Natural killer cell (primary cell): ENCODE measurements at regions not wholly inside any gene's neighbourhood (a gene's known extent, or its start where the extent isn't known, plus 50 kb on each side); places are given as distances from the start of the nearest gene placed in this dataset.
"Not testable (repeated sequence)": the region's sequence is repeated elsewhere in the genome, so short reads cannot be mapped to it uniquely, and the experiment has no call there.

Experiments
- ATAC-seq, 3 donors: fragments of 150-1000 bp in 2 of 3; fragments of 200-7000 bp in 1 of 3; cut with Tn5 transposase; 1 replicate in 1 of 3; 2 replicates in 2 of 3; pipeline ENCODE4 v1.10.0; 2021; ENCODE audit warnings: mild to moderate bottlenecking in 2 of 3, moderate library complexity in 2 of 3
- DNase-seq, 2 donors: peaks; one replicate each; pipeline versions ENCODE4 v3.0.0 to v3.0.0-alpha.2; 2013 to 2021; ENCODE audit warnings: mixed read lengths in 1 of 2
- H3K27ac ChIP-seq: one replicate; pipeline ENCODE4 v1.5.1; 2013; ENCODE audit warnings: mild to moderate bottlenecking, low read length
- H3K27me3 ChIP-seq: one replicate; pipeline ENCODE4 v1.6.1; 2013; ENCODE audit warnings: low read length; ENCODE audit not compliant: control insufficient read depth, insufficient read depth
- H3K36me3 ChIP-seq: one replicate; pipeline ENCODE4 v1.6.1; 2013; ENCODE audit warnings: low read length; ENCODE audit not compliant: control insufficient read depth, insufficient read depth
- H3K4me1 ChIP-seq: one replicate; pipeline ENCODE4 v1.6.1; 2013; ENCODE audit warnings: low read length; ENCODE audit not compliant: control insufficient read depth, insufficient read depth
- H3K4me3 ChIP-seq: one replicate; pipeline ENCODE4 v1.5.1; 2013; ENCODE audit warnings: low read length
- H3K9me3 ChIP-seq: one replicate; pipeline ENCODE4 v1.6.1; 2013; ENCODE audit warnings: low read length; ENCODE audit not compliant: control insufficient read depth, insufficient read depth
- H3K27ac Mint-ChIP-seq, 2 donors: one replicate each; pipeline ENCODE4 v1.8.0; 2022; ENCODE audit warnings: mild to moderate bottlenecking in 2 of 2, mixed read lengths in 2 of 2, moderate library complexity in 1 of 2
- H3K27me3 Mint-ChIP-seq, 2 donors: one replicate each; pipeline ENCODE4 v1.8.0; 2022; ENCODE audit warnings: low read depth in 2 of 2, mixed read lengths in 2 of 2
- H3K36me3 Mint-ChIP-seq: one replicate; pipeline ENCODE4 v1.8.0; 2022; ENCODE audit warnings: mixed read lengths
- H3K4me1 Mint-ChIP-seq, 2 donors: one replicate each; pipeline ENCODE4 v1.8.0; 2022; ENCODE audit warnings: mixed read lengths in 2 of 2
- H3K4me3 Mint-ChIP-seq: one replicate; pipeline ENCODE4 v1.8.0; 2022; ENCODE audit warnings: mild to moderate bottlenecking, moderate library complexity, mixed read lengths
- H3K9me3 Mint-ChIP-seq, 2 donors: one replicate each; pipeline ENCODE4 v1.8.0; 2022; ENCODE audit warnings: mixed read lengths in 2 of 2
- CTCF ChIP-seq: fragments of 200-600 bp; IDR thresholded peaks from one replicate; pipeline ENCODE4 v1.8.0; 2022; ENCODE audit warnings: antibody characterized with exemption
- WGBS: methylation state at CpG from one replicate; pipeline ENCODE4 v1.1.7; 2013; ENCODE audit warnings: missing lambda C conversion rate; ENCODE audit not compliant: insufficient coverage; 5-methylcytosine and 5-hydroxymethylcytosine counted together
- intact Hi-C: fragments of 100-400 bp; cut with micrococcal nuclease; formaldehyde crosslinking; loops from one replicate; pipeline ENCODE4 v1.14.2; 2022

GRCh38 chr6:100296810-100297544 lies 167.7 kb downstream of the SIM1 start:
- no peak for ATAC-seq
- H3K27ac Mint-ChIP-seq, result no peak overlapping the region
- Histone ChIP-seq H3K4me1 (no peaks in the 10 kb centered on the region), H3K9me3 (no peaks in the 10 kb centered on the region), H3K36me3 (no peaks in the 10 kb centered on the region), H3K27me3 (no peaks in the 10 kb centered on the region), H3K4me3 (no peak overlapping the region), H3K27ac (no peak overlapping the region)
- no peak for DNase-seq
- WGBS, result 97% methylated on average over 1 of the region's 3 CpGs
- H3K36me3 Mint-ChIP-seq, result no peaks in the 10 kb centered on the region
- no peak overlapping the region for H3K4me3 Mint-ChIP-seq
- TF ChIP-seq CTCF, result no peak
- no peaks in the 10 kb centered on the region for H3K27me3 Mint-ChIP-seq
- intact Hi-C loops, result no loop called here
- no peaks in the 10 kb centered on the region for H3K4me1 Mint-ChIP-seq
- peaks cover 3 to 6% of the 10 kb centered on the region in 2 donors for H3K9me3 Mint-ChIP-seq

DNA sequence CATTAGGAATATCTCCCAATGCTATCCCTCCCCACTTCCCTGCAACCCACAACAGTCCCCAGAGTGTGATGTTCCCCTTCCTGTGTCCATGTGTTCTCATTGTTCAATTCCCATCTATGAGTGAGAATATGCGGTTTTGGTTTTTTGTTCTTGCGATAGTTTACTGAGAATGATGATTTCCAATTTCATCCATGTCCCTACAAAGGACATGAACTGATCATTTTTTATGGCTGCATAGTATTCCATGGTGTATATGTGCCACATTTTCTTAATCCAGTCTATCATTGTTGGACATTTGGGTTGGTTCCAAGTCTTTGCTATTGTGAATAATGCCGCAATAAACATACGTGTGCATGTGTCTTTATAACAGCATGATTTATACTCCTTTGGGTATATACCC lies 169.5 kb downstream of the SIM1 start:
- H3K4me3 ChIP-seq, H3K9me3 ChIP-seq, H3K27ac ChIP-seq, H3K4me3 Mint-ChIP-seq, H3K36me3 ChIP-seq, DNase-seq, intact Hi-C loops, H3K4me1 Mint-ChIP-seq, H3K27me3 Mint-ChIP-seq, ATAC-seq, H3K9me3 Mint-ChIP-seq, H3K36me3 Mint-ChIP-seq, H3K27me3 ChIP-seq, H3K27ac Mint-ChIP-seq, H3K4me1 ChIP-seq: not testable (repeated sequence)
- WGBS, result no CpG with 5 or more reads among the region's 4 CpGs

DNA sequence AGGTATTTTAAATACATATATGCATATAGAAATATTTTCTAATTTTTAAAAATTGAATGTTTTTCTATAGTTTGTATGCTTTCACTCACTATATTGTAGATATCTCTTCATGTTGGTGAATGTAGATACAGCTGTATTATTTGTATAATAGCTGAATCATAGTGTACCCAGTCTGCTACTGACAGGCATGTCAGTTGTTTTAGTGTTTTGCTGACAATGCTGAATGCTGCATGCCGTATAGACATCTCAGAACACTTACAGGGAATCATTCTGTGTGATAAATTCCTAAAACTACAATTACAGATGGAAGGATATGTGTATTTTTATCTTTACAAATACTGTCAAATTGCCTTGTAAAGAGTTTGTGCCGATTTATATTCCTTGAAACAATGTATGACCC lies 175.4 kb downstream of the SIM1 start:
- Histone ChIP-seq H3K4me1 (no peaks in the 10 kb centered on the region), H3K9me3 (no peaks in the 10 kb centered on the region), H3K27me3 (peaks cover 7% of the 10 kb centered on the region), H3K4me3 (no peak overlapping the region), H3K36me3 (no peaks in the 10 kb centered on the region), H3K27ac (no peak overlapping the region)
- Mint-ChIP-seq H3K9me3 (no peaks in the 10 kb centered on the region), H3K4me1 (no peaks in the 10 kb centered on the region), H3K4me3 (no peak overlapping the region), H3K27ac (no peak overlapping the region), H3K27me3 (no peaks in the 10 kb centered on the region), H3K36me3 (no peaks in the 10 kb centered on the region)
- no CpG with 5 or more reads among the region's 2 CpGs for WGBS
- ATAC-seq (no peak), DNase-seq (no peak)
- intact Hi-C loops, result no loop called here
- no peak for TF ChIP-seq CTCF

GRCh38 chr6:100288311-100288710 lies 176.4 kb downstream of the SIM1 start:
- no peak overlapping the region for H3K27ac Mint-ChIP-seq
- WGBS, result 86% methylated on average over 1 of the region's 4 CpGs
- Histone ChIP-seq H3K4me1 (no peaks in the 10 kb centered on the region), H3K27ac (no peak overlapping the region), H3K9me3 (no peaks in the 10 kb centered on the region), H3K27me3 (peaks cover 7% of the 10 kb centered on the region), H3K4me3 (no peak overlapping the region), H3K36me3 (no peaks in the 10 kb centered on the region)
- no peaks in the 10 kb centered on the region for H3K9me3 Mint-ChIP-seq
- no peaks in the 10 kb centered on the region for H3K36me3 Mint-ChIP-seq
- DNase-seq (no peak), ATAC-seq (no peak)
- H3K4me1 Mint-ChIP-seq, result no peaks in the 10 kb centered on the region
- no peaks in the 10 kb centered on the region for H3K27me3 Mint-ChIP-seq
- no peak overlapping the region for H3K4me3 Mint-ChIP-seq
- intact Hi-C loops, result no loop called here
- TF ChIP-seq CTCF, result no peak
